AG08396 (cell line): ENCODE measurements at regions not wholly inside any gene's neighbourhood (a gene's known extent, or its start where the extent isn't known, plus 50 kb on each side); places are given as distances from the start of the nearest gene placed in this dataset.

ENCODE experiments used
- DNase-seq: peaks from one replicate; pipeline ENCODE4 v3.0.0; 2012; ENCODE audit warnings: low spot score, mixed read lengths

GRCh38 chr3:24596626-24597025, 102.0 kb upstream of the THRB start:
- DNase-seq, result no peak

DNA sequence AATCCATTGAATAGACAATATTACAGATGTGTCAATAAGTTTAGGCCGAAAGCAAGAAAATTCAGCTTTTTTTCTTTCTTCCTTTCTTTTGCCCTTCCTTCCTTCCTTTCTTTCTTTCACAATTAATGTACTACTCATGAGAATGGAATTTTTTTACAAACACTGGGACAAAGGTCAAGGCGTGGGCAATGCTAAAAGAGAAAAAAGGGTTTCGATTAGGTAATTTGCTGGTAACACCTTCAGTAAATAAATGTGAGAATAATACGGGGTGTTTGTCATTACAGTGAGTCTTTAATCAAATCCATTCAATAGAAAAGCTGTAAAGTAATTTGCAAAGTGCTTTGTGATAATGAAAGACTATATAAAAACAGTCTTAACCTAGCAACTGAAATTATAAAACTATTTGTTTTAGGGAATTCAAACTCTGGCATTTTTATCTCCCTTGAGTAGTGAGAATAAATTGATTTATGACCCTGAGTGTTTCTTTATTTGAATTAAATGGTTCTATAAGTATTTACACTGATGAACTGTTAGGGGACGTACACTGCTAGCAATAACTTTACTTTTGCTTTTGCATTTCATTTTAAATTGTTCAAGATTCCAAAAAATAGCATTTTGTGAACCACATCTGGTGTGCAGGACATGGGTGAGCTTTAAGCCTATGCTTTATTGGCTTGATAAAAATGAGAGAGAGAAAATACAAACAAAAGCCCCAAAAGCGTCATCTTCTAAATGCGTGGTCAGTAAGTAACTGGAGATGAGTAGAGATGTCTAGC, 104.2 kb upstream of the THRB start:
- no peak for DNase-seq

DNA sequence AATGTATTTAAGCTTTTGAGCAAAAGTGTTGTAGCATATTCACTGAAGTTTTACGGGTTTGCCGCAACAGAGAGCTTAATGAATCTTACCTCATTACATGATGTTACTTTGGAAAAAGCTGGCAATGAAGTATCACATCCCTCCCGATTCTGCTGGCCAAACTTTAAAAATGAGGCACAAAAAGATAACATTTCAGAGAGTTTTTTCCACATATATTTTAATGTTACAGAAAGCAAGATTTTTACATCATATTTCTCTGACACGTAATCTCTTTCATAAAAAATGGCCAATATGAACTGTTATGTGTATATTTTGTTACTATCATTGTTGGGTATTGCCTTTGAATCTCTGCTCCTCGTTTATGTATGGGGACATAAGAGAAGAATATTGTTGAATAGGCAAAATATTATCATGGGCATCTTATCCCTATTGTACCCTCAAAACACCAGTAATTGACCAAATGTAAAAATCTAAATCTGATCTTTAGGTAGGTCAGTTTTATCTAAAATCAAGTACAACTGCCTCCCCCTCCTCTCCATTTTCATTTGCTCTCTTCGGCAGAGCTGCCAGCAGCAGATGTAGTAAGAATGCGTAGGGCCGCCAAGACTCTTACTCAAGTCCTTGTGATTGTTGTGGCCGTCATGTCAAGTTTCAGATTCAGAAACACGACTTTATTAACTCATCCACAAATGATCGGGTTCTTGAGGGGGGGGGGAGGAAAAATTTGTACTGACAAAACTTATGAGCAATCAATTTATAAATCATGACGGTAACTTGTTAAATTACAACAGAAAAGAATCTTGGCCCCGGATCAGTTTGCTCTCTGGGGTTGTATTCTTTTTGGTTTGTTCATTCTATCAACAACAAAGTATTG, 106.7 kb upstream of the THRB start:
- no peak for DNase-seq

DNA sequence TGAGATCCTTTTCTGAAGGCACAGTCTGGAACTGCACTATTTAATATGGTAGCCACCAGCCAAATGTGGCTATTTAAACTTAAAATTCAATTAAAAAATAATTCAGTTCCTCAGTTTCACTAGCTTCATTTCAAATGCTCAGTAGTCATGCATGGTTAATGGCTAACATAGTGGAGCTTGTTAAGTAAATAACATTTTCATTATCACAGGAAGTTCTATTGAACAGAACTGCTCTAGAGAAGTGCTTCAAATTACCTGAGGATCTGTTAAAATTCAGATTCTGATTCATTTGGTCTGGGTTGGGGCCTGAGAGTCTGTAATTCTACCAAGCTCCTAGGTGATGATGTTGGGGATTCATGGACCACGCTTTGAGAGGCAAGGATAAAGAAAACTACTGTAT, 109.6 kb upstream of the THRB start:
- DNase-seq, result no peak

DNA sequence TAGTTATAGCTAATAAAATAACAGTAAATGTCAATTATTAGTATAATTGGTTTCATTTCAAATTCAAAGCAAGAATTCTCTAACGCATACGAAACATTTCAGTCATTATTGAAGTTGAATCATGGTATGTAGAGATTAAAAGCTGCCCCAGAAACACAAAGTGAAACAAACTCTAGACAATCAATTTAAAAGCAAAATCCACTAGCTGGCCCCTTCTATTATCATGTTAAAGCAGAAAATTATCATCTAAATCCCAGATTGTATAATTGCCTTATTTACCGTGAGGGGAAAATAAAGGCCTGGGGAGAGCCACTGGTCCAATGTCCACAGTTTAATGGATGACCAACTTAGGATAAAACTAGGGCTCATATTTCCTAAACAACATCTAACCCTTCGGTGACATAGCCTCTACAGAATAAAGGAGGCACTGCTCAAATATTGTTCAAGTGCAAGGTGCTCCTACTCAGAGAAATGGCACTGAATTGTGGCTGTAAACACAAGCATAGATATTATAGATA, 110.9 kb upstream of the THRB start:
- DNase-seq, result no peak

- DNase-seq, result no peak
Observed at GRCh38 chr3:24607281-24607680, 112.6 kb upstream of the THRB start.

- DNase-seq, result no peak
Observed at GRCh38 chr3:24608701-24609390, 114.2 kb upstream of the THRB start.

DNA sequence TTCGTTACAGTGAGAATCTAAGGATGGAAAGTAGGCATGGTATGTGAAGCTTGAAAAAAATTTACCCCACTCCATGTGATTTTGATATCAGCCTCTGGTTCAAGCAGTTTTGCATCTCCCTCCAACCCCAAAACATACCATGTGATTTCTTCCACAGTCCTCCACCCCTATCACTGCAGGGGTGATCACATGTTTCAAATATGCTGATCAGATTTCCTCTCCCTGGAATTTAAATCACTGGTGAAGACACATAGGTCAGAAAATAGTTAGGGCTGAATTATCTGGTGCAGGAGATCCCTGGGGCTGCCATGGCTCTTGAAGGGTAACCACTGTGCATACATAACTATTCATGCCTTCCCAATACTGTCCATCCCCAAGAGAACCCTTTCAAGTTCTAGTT, 119.7 kb upstream of the THRB start:
- no peak for DNase-seq

DNA sequence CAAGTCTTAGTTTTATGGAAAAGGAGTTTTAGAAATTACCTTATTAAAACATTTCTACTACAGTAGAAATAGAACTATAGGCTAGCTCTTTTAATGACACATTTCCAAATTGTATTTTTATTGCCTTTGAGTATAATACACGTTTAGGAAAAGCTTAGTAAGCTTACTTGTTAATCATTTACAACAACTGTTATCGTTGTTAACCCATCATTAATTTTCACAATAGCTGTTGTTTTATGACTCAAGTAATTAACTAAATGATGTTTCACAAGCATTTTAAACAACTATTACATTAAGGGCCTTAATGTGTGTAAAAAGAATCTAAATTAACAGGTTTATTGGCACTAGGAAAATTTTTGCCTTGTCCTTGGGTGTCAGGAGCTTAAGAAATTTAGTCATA, 120.5 kb upstream of the THRB start:
- no peak for DNase-seq

DNA sequence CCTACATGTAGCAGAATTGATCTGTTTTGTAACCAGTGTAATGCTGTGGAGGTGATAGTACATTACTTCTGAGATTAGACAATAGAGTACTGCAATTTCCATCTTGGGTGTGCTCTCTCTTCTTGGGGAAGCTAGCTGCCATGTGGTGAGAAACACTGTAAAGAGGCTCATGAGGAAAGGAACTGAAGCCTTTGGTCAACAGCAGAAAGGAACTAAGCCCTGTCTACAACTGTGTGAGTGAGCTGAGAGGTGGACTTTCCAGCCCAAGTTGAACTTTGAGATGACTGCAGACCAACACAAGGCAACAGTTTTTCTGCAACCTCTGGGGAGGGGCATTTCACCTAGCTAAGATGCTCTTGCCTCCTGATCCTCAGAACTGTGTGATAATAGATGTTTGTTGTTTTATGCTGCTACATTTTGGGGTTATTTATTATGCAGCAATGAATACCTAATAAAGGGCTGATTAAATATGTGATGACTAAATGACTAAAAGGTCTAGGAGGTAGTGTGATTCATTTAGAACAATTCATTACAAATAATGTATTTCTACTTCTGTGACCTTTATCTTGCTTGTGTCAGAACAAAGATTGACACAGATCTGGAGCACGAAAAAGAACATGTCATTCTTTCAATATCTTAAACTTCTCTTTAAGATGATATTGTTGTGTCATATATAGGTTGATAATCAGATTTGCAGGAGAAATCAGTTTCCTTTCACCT, 121.6 kb upstream of the THRB start:
- no peak for DNase-seq

DNA sequence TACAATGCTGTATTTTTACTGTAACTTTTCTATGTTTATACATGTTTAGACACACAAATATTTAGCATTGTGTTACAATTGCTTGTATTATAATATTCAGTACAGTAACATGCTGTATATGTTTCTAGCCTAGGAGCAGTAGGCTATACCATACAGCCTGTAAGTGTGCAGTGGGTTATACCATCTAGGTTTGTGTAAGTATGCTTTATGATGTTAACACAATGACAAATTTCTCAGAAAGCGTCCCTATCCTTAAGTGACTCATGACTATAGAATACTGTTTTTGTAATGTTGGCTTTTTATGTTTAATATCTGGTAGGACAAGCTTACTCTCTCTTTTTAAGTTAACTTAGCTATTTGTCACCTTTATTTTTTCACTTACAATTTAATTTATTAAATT, 127.5 kb upstream of the THRB start:
- no peak for DNase-seq

DNA sequence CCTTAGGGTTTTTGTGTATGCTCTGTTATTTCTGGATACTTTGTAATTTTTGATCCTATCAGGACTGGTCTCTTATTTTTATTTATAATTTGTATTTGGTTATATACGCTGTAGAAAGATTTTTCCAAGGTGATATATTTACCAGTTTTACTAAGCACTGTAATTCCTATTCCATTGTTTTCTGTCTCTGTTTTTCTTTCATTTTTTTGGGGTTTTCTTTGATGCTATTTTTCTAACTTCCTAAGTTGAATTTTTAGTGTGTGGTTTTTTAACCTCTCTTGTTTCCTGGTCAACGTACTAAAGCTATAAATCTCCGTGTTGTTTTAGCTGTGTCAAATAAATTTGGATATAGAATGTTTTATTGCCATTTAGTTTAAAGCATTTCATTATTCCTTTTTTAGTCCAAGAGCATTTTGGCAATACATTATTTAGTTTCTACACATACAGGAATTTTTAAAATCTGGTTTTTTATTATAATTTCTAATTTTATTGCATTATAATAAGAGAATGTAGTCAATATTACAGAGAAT, 128.1 kb upstream of the THRB start:
- DNase-seq, result no peak

GRCh38 chr3:24623657-24624056, 129.0 kb upstream of the THRB start:
- no peak for DNase-seq

DNA sequence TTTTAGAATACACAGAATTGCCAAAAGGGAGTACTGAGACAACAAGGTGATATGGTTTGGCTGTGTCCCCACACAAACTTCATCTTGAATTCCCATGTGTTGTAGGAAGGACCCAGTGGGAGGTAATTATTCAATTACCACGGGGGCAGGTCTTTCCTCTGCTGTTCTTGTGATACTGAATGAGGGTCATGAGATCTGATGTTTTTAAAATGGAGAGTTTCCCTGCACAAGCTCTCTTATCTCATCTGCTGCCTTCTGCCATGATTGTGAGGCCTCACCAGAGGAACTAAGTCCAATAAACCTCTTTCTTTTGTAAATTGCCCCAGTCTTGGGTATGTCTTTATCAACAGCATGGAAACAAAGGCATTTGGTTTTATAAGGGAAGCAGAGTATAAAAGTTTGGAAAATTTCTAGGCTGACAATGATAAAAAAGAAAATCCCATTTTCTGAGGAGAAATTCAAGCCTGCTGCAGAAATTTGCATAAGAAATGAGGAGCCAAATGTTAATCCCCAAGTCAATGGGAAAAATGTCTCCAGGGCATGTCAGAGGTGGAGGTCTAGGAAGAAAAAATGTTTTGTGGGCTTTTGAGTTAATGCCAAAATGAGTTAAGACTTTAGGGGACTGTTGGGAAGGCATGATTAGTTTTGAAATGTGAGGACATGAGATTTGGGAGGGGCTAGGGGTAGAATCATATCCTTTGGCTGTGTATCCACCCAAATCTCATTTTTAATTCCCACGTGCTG, 130.5 kb upstream of the THRB start:
- no peak for DNase-seq

- no peak for DNase-seq
Observed at GRCh38 chr3:24628523-24629258, 134.0 kb upstream of the THRB start.

DNA sequence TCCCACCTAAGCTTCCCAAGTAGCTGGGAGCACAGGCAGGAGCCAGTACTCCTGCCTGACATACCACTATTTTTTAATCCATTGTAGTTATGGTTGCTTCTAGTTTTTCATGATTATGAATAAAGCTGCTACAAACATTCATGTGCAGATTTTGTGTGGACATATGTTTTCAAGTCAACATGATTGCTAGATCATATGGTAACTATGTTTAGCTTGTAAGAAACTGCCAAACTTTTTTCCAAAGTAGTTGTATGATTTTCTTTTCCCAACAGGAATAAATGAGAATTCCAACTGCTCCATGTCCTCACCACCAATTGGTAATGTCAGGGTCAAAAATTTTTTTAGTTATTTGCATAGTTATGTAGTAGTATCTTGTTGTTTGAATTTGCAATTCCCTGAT, 136.8 kb upstream of the THRB start:
- DNase-seq, result no peak

GRCh38 chr3:24639061-24639460, 144.4 kb upstream of the THRB start:
- no peak for DNase-seq

- DNase-seq, result no peak
Observed at GRCh38 chr3:24639481-24640329, 145.1 kb upstream of the THRB start.

DNA sequence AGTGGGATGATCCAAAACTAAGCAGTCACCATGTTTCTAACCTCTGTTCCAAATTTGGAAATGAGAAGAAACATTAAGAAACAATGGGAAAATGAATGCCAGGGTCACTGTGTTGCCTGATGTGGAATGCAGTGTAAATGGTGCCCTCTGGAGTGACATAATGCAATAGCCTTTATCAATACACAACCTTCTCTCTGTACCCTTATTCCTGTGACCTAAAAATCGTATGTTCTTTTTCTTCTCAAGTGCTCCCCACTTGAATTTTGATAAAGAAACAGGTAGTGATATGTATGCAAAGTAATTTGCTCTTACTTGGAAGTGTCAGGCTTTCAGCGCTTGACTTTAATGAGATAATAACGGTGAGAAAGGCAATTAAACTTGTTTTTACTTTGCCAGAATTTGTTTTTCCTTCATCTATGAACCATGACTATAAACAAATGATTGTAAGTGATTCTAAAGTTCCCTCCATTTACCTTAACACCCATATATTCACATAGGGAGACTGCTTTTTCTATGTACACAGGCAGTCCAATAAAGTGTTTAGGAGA, 145.8 kb upstream of the THRB start:
- peak; percentile 17 for DNase-seq
